Natural killer cell treated with Interleukin-12 subunit alpha and Interleukin-12 subunit beta and Interleukin-15 and Interleukin-18, amount 100 ng/mL, for 72 hours (primary cell): ENCODE measurements at regions not wholly inside any gene's neighbourhood (a gene's known extent, or its start where the extent isn't known, plus 50 kb on each side); places are given as distances from the start of the nearest gene placed in this dataset.

ENCODE experiments used
- ATAC-seq, 2 donors: fragments of 150-1000 bp; cut with Tn5 transposase in 1 of 2; sonication (Bioruptor Pico), chemical (Tn5 transposase) in 1 of 2; 2 replicates each; pipeline ENCODE4 v1.10.0; 2021
- DNase-seq: peaks from one replicate; pipeline ENCODE4 v3.0.0; 2022; ENCODE audit warnings: low spot score
- H3K27ac Mint-ChIP-seq, 2 donors: 1 replicate in 1 of 2; 2 replicates in 1 of 2; pipeline ENCODE4 v1.8.0; 2022; ENCODE audit warnings: mixed read lengths in 2 of 2, mild to moderate bottlenecking in 1 of 2, moderate library complexity in 1 of 2
- H3K27me3 Mint-ChIP-seq, 2 donors: 1 replicate in 1 of 2; 2 replicates in 1 of 2; pipeline ENCODE4 v1.8.0; 2022; ENCODE audit warnings: mixed read lengths in 2 of 2
- H3K36me3 Mint-ChIP-seq: one replicate; pipeline ENCODE4 v1.8.0; 2022; ENCODE audit warnings: mixed read lengths
- H3K4me1 Mint-ChIP-seq, 2 donors: 1 replicate in 1 of 2; 2 replicates in 1 of 2; pipeline ENCODE4 v1.8.0; 2022; ENCODE audit warnings: low read depth in 2 of 2, mixed read lengths in 2 of 2, mild to moderate bottlenecking in 1 of 2
- H3K4me3 Mint-ChIP-seq: one replicate; pipeline ENCODE4 v1.8.0; 2022; ENCODE audit warnings: mixed read lengths
- H3K9me3 Mint-ChIP-seq: 2 replicates; pipeline ENCODE4 v1.8.0; 2022; ENCODE audit warnings: mixed read lengths

DNA sequence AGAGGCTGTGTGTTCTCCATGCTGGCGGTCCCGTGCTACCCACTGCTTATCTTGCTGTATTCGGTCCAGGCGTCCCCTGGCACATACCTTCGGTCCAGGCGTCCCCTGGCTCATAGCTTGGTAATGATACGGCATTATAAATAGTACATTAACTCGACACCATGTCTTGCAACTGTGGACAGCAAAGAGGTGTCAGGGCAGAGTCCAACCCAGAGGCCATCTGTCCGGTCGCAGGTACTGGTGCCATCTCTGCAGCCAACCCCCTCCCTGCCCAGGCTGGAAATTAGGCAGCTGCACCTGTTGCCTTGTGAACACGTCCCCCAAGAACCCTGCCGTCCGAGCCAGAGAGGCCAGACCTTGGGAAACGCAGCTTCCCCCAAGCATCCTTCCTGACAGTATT, 634.3 kb downstream of the BRD1 start:
- no peak overlapping the region for H3K4me3 Mint-ChIP-seq
- no peaks in the 10 kb centered on the region for H3K4me1 Mint-ChIP-seq
- DNase-seq (no peak), ATAC-seq (no peak)
- no peak overlapping the region for H3K27ac Mint-ChIP-seq
- no peaks in the 10 kb centered on the region for H3K36me3 Mint-ChIP-seq
- peaks cover 0 to 5% of the 10 kb centered on the region in 2 donors for H3K27me3 Mint-ChIP-seq
- H3K9me3 Mint-ChIP-seq: no peaks in the 10 kb centered on the region

DNA sequence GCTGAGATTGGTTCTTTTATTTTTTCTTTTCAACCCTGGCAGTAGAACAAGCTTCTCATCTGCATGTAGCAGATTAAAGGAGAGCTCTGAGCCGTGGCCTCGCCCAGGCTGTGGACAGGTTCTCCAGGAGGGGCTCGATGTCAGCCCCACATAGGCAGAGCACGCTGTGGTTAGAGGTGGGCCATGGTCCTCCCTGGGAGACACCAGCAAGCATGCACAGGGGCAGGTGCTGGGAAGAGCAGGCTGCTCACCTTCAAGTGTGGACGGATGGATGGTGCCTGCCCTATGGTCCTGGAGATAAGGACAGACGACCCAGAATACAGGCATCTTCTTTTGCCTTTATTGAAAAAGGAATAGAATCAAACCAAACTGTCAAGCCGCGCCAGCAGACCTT, 634.8 kb downstream of the BRD1 start:
- no peak overlapping the region for H3K27ac Mint-ChIP-seq
- peaks cover 0 to 6% of the 10 kb centered on the region in 2 donors for H3K27me3 Mint-ChIP-seq
- H3K4me1 Mint-ChIP-seq: no peaks in the 10 kb centered on the region
- no peaks in the 10 kb centered on the region for H3K9me3 Mint-ChIP-seq
- no peaks in the 10 kb centered on the region for H3K36me3 Mint-ChIP-seq
- H3K4me3 Mint-ChIP-seq: no peak overlapping the region
- DNase-seq (no peak), ATAC-seq (no peak)

DNA sequence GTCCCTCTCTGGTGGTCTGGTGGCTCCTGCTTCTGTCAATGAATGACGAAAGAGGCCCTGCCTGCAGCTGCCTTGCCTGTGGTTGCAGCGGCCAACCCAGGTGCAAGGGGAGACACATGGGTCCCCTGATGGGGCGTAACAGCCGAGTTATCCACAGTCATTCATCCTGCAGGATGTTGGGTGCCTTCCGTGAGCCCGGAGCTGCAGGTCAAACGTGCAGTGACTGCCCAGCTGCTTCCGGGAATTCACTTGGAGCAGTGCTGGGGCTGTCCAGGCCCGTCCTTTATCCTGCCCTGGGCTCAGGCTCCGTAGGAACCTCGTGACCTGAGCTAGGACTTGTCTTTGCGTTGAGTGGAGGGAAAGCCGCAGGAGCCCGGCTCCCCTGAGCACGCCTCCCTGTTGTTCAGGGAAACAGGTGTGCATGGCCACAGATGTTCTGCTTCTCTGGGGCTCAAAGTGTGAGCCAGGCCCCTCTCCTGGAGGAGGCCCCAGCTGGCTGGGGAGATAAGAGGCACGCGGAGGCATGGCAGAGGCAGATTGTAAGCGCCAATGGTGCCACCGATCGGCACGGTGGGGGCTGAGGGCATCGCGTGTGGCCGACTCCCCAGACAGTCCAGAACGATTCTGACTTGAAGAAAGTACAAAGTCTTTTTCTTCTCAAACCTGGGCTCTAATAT, 635.4 kb downstream of the BRD1 start:
- Mint-ChIP-seq H3K36me3 (no peaks in the 10 kb centered on the region), H3K9me3 (no peaks in the 10 kb centered on the region), H3K4me1 (no peaks in the 10 kb centered on the region), H3K27me3 (peaks cover 0 to 4% of the 10 kb centered on the region in 2 donors), H3K27ac (no peak overlapping the region), H3K4me3 (no peak overlapping the region)
- ATAC-seq: no peak
- no peak for DNase-seq

DNA sequence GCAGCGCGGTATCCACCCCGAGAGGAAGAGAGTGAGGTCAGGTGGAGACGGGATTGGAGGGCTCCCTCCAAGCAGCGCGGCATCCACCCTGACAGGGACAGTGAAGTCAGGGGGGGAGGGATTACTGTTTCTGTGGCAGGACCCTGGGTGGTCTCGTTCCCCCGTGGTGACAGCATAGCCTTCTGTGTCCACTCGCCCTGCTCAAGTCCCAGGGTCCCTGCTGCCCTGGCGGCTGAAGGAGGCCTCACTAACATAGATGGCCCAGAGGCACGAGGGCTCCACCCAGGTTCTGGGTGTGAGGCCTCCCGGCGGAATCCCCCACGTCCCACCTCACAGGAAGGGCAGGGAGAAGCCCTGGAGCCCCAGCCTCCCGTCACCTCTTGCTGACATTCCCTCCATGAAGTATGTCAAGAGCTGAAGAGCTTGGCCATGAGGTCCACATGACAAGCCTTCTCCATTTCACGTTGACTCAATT, 636.1 kb downstream of the BRD1 start:
- Mint-ChIP-seq H3K9me3 (no peaks in the 10 kb centered on the region), H3K36me3 (no peaks in the 10 kb centered on the region), H3K27ac (no peak overlapping the region), H3K4me1 (no peaks in the 10 kb centered on the region), H3K27me3 (peaks cover 0 to 4% of the 10 kb centered on the region in 2 donors), H3K4me3 (no peak overlapping the region)
- no peak for DNase-seq
- no peak for ATAC-seq

DNA sequence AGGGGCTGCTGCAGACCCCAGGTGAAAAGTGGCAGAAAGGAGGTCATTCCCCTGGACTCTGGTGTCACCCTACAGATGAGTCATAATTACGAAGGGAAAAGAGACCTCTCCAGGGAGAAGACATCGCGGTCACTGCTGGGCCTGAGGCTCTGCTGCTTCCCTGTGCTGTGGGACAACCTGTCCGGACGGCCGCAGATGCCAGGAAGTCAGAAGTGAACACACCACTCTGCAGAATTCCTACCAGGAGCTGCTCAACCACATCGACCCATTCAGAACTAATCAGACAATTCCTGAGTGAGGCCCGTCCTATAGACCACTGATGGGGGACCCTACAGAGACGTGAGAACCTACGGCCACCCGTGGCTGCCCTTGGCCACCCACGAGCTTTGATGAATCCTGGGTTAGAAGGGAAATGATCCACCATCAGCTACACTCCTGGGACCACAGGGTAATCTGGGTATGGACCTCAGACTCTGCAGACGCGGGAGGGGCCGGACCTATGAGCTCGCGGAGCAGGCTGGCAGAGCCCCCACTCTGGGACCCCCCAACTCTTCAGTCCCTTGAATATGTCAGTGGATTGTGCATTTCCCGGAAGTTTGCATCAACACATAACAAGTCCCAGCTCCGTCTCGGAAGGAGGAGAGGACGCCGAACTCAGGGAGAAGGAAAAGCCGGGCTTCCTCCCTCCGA, 636.7 kb downstream of the BRD1 start:
- ATAC-seq: no peak
- Mint-ChIP-seq H3K36me3 (no peaks in the 10 kb centered on the region), H3K4me1 (no peaks in the 10 kb centered on the region), H3K4me3 (no peak overlapping the region), H3K9me3 (no peaks in the 10 kb centered on the region), H3K27ac (no peak overlapping the region), H3K27me3 (peaks cover 0 to 4% of the 10 kb centered on the region in 2 donors)
- no peak for DNase-seq

DNA sequence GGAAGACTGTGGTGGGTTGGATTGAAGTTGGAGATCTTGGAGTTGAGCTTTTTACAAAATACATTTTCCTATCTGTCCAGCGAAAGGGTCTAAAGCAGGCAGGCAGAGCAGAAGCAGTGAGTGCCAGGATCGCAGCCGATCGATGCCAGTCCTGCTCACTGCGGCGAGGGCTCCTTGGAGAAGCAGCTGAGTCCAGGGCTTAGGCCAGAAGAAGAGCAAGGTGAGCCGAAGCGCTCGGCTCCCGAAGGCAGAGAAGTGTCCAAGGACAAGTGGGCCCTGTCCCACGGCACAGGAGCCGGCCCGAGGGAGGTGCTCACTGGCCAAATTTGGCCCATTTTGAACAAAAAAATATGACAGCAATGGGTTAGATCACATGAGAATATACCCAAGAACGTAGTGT, 637.8 kb downstream of the BRD1 start:
- no peaks in the 10 kb centered on the region for H3K36me3 Mint-ChIP-seq
- DNase-seq (no peak), ATAC-seq (no peak)
- peaks cover 7 to 8% of the 10 kb centered on the region in 2 donors for H3K27me3 Mint-ChIP-seq
- no peak overlapping the region for H3K4me3 Mint-ChIP-seq
- no peak overlapping the region for H3K27ac Mint-ChIP-seq
- H3K9me3 Mint-ChIP-seq: no peaks in the 10 kb centered on the region
- no peaks in the 10 kb centered on the region for H3K4me1 Mint-ChIP-seq

DNA sequence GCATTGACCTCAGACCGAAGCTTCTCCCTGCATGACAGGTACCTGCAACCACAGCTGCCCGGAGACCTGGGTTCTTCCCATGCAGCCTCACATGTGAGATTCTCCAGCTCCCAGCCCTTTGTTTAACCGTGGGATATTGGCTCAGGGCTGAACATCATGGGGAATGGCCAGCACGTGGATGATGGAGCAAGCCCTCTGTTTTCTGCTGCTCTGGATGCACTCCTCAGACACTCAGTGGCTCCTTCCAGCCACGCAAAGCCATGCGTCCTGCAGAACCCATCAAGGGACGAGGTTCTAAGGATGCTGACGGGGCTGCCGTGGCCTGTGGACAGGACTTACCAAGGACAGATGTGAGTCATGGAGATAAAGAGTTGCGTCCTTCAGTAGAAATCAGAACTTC, 639.1 kb downstream of the BRD1 start:
- ATAC-seq (no peak), DNase-seq (no peak)
- Mint-ChIP-seq H3K27me3 (peaks cover 7 to 8% of the 10 kb centered on the region in 2 donors), H3K4me1 (no peaks in the 10 kb centered on the region), H3K27ac (no peak overlapping the region), H3K9me3 (no peaks in the 10 kb centered on the region), H3K36me3 (no peaks in the 10 kb centered on the region), H3K4me3 (no peak overlapping the region)

DNA sequence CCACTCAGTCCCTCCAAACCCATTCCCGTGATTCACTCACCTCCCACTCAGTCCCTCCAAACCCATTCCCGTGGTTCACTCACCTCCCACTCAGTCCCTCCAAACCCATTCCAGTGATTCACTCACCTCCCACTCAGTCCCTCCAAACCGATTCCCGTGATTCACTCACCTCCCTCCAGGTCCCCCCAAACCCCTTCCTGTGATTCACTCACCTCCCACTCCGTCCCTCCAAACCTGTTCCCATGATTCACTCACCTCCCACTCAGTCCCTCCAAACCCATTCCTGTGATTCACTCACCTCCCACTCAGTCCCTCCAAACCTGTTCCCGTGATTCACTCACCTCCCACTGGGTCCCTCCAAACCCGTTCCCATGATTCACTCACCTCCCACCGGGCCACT, 639.6 kb downstream of the BRD1 start:
- H3K4me1 Mint-ChIP-seq: no peaks in the 10 kb centered on the region
- H3K27ac Mint-ChIP-seq: no peak overlapping the region

DNA sequence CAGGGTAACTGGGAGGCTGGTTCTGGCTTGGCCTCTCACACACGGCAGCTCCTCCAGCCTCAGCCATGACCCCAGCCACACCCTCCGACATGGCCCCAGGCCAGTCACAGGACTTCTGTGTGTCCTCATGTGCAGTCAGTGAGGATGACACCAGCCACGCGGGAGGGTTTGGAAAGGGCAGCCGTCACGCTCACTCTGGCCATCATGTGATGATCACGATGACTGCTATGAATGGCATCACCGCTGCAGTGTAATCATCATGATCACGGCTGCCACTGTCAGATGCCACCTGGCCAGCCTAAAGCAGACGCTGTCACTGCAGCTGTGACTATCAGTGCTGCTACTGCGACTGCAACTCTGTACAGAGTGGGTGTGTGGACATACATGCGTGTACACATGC, 640.9 kb downstream of the BRD1 start:
- H3K27me3 Mint-ChIP-seq: peaks cover 7 to 8% of the 10 kb centered on the region in 2 donors
- H3K9me3 Mint-ChIP-seq: no peaks in the 10 kb centered on the region
- no peak for ATAC-seq
- no peak overlapping the region for H3K4me3 Mint-ChIP-seq
- no peak overlapping the region for H3K27ac Mint-ChIP-seq
- H3K36me3 Mint-ChIP-seq: no peaks in the 10 kb centered on the region
- no peaks in the 10 kb centered on the region for H3K4me1 Mint-ChIP-seq
- no peak for DNase-seq

More for the DNA sequence above, 639.6 kb downstream of the BRD1 start:
- Mint-ChIP-seq H3K27me3 (peaks cover 7 to 8% of the 10 kb centered on the region in 2 donors), H3K9me3 (no peaks in the 10 kb centered on the region), H3K36me3 (no peaks in the 10 kb centered on the region), H3K4me3 (no peak overlapping the region)
- ATAC-seq (no peak), DNase-seq (no peak)

DNA sequence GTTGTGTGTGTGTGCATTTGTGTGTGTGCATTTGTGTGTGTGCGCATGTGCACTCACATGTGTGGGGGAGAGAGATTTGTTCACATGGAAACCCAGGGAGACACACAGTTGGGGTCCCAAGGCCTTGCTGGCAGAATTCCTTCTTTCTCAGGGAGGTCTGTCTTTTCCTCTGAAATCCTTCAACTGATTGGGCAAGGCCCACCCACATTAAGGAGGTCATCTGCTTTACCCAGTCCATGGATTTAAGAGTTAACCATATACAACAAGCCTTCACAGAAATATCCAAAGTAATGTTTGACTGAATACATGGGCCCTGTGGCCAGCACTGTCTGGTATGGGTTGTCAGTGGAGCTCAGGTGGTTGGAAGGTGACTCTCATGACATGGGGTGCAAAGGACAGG, 641.4 kb downstream of the BRD1 start:
- Mint-ChIP-seq H3K36me3 (no peaks in the 10 kb centered on the region), H3K27ac (no peak overlapping the region), H3K4me1 (no peaks in the 10 kb centered on the region), H3K9me3 (no peaks in the 10 kb centered on the region), H3K4me3 (no peak overlapping the region), H3K27me3 (peaks cover 7 to 8% of the 10 kb centered on the region in 2 donors)
- no peak for ATAC-seq
- no peak for DNase-seq

DNA sequence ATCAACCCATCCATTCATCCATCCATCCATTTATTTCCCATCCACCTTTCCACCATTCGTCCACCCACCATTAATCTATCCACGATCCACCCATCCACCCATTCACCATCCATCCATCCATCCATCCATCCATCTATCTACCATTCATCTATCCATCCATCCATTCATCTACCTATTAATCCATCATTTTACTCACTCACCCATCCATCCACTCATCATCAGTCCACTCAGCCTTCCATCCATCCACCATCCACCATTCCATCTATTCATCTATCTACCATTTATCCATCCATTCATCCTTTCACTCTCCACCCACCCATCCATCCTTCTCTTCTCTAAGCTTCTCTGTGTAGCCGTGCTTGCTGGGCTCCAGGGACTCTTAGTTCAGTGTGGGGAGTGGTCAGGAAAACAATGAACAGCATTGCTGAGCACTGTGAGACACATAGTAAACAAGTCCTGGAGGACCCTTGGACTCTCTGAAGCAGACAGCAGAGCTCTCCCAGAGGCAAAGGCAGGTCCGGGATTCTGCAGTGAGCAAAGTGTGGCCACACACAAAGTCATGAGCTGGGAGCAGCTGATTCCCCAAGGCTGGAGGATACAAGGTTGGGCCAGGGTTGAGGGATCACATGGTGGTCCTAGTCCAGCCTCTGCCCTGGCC, 642.2 kb downstream of the BRD1 start:
- Mint-ChIP-seq H3K27me3 (peaks cover 8 to 12% of the 10 kb centered on the region in 2 donors), H3K27ac (no peak overlapping the region), H3K4me3 (no peak overlapping the region), H3K36me3 (no peaks in the 10 kb centered on the region), H3K9me3 (no peaks in the 10 kb centered on the region), H3K4me1 (no peaks in the 10 kb centered on the region)
- DNase-seq: no peak
- no peak for ATAC-seq

DNA sequence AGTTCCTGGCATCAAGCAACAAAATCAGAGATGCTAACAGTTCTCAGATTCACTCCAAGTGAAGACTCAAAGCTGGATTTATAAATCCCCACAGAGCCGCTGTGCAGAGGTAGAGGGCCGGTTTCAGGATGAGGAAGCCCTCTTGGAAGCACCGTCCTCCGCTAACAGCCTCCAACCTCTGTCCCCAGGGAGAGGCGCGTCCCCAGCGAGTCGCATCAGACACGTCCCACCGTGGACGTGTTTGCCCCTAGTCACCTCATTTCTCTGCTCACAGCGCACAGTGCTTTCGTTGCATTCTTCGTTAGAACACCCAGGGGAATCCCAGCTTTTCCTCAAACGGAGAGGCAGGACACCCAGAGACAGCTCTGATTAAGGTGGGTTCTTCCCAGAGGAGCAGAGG, 642.9 kb downstream of the BRD1 start:
- ATAC-seq (no peak), DNase-seq (no peak)
- Mint-ChIP-seq H3K27me3 (peaks cover 8 to 12% of the 10 kb centered on the region in 2 donors), H3K36me3 (no peaks in the 10 kb centered on the region), H3K4me3 (no peak overlapping the region), H3K27ac (no peak overlapping the region), H3K9me3 (no peaks in the 10 kb centered on the region), H3K4me1 (no peaks in the 10 kb centered on the region)

DNA sequence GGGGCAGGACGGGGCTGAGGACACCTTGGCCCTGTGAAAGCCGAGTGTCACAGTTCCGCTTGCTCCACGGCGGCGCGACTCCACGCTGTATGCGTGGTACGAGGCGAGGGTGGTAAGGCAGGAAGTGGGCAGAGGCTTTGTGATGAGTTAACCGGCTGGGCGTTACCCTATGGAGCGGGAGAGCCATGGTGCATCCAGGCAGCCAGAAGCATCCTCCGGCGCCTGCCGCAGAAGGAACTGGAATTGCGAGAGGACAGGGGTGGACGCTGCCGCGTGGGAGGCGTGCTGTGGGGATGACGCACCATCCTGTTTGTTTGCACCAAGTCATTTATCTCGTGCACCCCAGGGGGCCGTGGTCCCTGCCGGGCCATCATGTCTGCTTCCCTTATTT, 643.9 kb downstream of the BRD1 start:
- no peaks in the 10 kb centered on the region for H3K9me3 Mint-ChIP-seq
- no peak for ATAC-seq
- H3K4me1 Mint-ChIP-seq: no peaks in the 10 kb centered on the region
- H3K27me3 Mint-ChIP-seq: peaks cover 8 to 12% of the 10 kb centered on the region in 2 donors
- no peaks in the 10 kb centered on the region for H3K36me3 Mint-ChIP-seq
- DNase-seq: no peak
- no peak overlapping the region for H3K27ac Mint-ChIP-seq
- no peak overlapping the region for H3K4me3 Mint-ChIP-seq

DNA sequence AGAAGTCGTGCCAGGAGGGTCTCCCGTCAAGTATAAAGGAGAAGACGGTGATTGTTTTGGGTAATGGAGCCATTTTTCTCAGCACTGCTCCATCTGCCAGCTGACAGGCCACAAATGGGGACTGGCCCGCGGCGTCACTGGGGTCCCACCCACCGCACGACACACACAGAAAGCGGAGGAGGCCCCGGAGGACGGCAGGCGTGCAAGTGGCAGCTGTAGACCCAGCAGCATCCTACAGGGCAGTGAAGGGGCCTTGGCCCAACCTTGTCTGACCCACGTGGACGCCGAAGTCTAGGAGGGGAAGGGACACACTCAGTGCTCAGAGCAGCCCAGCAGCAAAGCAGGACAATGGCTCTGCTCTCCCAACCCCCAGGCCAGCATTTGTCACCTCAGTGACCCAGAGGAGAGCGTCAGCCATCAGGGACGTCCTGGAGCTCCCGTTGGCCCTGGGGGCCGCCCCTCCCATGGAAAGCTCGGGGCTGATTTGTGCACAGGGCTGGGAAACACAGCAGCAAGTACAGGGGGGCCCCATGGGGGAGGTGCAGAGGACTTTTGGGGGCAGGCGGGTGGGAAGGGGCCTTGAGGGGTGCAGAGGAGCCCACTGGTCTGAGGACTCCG, 644.4 kb downstream of the BRD1 start:
- Mint-ChIP-seq H3K27ac (no peak overlapping the region), H3K4me3 (no peak overlapping the region), H3K9me3 (no peaks in the 10 kb centered on the region), H3K36me3 (no peaks in the 10 kb centered on the region), H3K4me1 (no peaks in the 10 kb centered on the region), H3K27me3 (peaks cover 6 to 12% of the 10 kb centered on the region in 2 donors)
- ATAC-seq: no peak
- DNase-seq: no peak
